SU-DHL-6 (cell line): ENCODE measurements at regions not wholly inside any gene's neighbourhood (a gene's known extent, or its start where the extent isn't known, plus 50 kb on each side); places are given as distances from the start of the nearest gene placed in this dataset.
"Not testable (repeated sequence)": the region's sequence is repeated elsewhere in the genome, so short reads cannot be mapped to it uniquely, and the experiment has no call there.

Source experiments
- H2AFZ ChIP-seq: fragments of 200-600 bp; sonication (generic); 2 replicates; pipeline ENCODE4 v1.6.1; 2014; ENCODE audit warnings: low read depth, mild to moderate bottlenecking, moderate library complexity, mixed read lengths, antibody characterized with exemption, low read length; ENCODE audit not compliant: severe bottlenecking
- H3F3A ChIP-seq: fragments of 200-600 bp; shearing (Covaris generic); 2 replicates; pipeline ENCODE4 v1.6.0; 2016; ENCODE audit warnings: antibody characterized with exemption, mild to moderate bottlenecking; ENCODE audit not compliant: insufficient read depth
- H3K27ac ChIP-seq: fragments of 200-600 bp; sonication (generic); 2 replicates; pipeline ENCODE4 v1.5.1; 2016; ENCODE audit warnings: low read depth, mild to moderate bottlenecking, low read length, moderate library complexity, mixed read lengths
- H3K27me3 ChIP-seq: fragments of 200-600 bp; sonication (generic), shearing (Covaris generic); 2 replicates; pipeline ENCODE4 v1.6.0; 2014; ENCODE audit warnings: mild to moderate bottlenecking, low read length
- H3K36me3 ChIP-seq: fragments of 200-600 bp; sonication (generic); 2 replicates; pipeline ENCODE4 v1.6.1; 2014; ENCODE audit warnings: mild to moderate bottlenecking, low read length, mixed read lengths
- H3K4me2 ChIP-seq: fragments of 300-600, 200-600 bp; shearing (Covaris generic), sonication (generic); 2 replicates; pipeline ENCODE4 v1.6.0; 2014; ENCODE audit warnings: low read length, low read depth, mild to moderate bottlenecking; ENCODE audit not compliant: poor library complexity, severe bottlenecking
- H3K4me3 ChIP-seq: fragments of 200-600 bp; sonication (generic); 2 replicates; pipeline ENCODE4 v1.5.1; 2014; ENCODE audit warnings: antibody characterized with exemption, low read length, mild to moderate bottlenecking, mixed read lengths; ENCODE audit not compliant: insufficient read depth, poor library complexity, severe bottlenecking
- H3K79me2 ChIP-seq: fragments of 200-600 bp; sonication (generic); 2 replicates; pipeline ENCODE4 v1.6.1; 2014; ENCODE audit warnings: mild to moderate bottlenecking, low read length, moderate library complexity; ENCODE audit not compliant: insufficient read depth
- H3K9ac ChIP-seq: fragments of 200-600 bp; sonication (generic); 2 replicates; pipeline ENCODE4 v1.7.0; 2014; ENCODE audit warnings: mild to moderate bottlenecking, low read length
- H3K9me2 ChIP-seq: fragments of 200-600 bp; sonication (generic); replicated peaks from 2 replicates; pipeline ENCODE4 v1.6.1; 2014; ENCODE audit warnings: low read length; ENCODE audit not compliant: insufficient read depth
- H3K9me3 ChIP-seq: fragments of 200-600 bp; sonication (generic); 2 replicates; pipeline ENCODE4 v1.6.1; 2014; ENCODE audit warnings: low read length, mixed read lengths; ENCODE audit not compliant: insufficient read depth
- H4K20me1 ChIP-seq: fragments of 200-600 bp; sonication (generic); 2 replicates; pipeline ENCODE4 v1.6.1; 2014; ENCODE audit warnings: low read depth, mild to moderate bottlenecking, antibody characterized with exemption, low read length, moderate library complexity, mixed read lengths
- EZH2phosphoT487 ChIP-seq: fragments of 200-600 bp; sonication (generic), shearing (Covaris generic); conservative IDR thresholded peaks from 2 replicates; pipeline ENCODE4 v1.6.1; 2018; ENCODE audit warnings: mild to moderate bottlenecking, antibody characterized with exemption, low read length, moderate library complexity, mixed read lengths
- TF ChIP-seq, protein P1 (sequence below): fragments of 200-600 bp; sonication (generic); IDR thresholded peaks from one replicate; pipeline ENCODE4 v1.5.1; 2017; ENCODE audit warnings: antibody characterized with exemption, mild to moderate bottlenecking, low read length, moderate library complexity; ENCODE audit not compliant: insufficient read depth, poor library complexity, severe bottlenecking

GRCh38 chr2:132253496-132254305 lies 91.9 kb upstream of the ANKRD30BL start:
- no peak for TF ChIP-seq EZH2phosphoT487
- TF ChIP-seq, protein P1, sequence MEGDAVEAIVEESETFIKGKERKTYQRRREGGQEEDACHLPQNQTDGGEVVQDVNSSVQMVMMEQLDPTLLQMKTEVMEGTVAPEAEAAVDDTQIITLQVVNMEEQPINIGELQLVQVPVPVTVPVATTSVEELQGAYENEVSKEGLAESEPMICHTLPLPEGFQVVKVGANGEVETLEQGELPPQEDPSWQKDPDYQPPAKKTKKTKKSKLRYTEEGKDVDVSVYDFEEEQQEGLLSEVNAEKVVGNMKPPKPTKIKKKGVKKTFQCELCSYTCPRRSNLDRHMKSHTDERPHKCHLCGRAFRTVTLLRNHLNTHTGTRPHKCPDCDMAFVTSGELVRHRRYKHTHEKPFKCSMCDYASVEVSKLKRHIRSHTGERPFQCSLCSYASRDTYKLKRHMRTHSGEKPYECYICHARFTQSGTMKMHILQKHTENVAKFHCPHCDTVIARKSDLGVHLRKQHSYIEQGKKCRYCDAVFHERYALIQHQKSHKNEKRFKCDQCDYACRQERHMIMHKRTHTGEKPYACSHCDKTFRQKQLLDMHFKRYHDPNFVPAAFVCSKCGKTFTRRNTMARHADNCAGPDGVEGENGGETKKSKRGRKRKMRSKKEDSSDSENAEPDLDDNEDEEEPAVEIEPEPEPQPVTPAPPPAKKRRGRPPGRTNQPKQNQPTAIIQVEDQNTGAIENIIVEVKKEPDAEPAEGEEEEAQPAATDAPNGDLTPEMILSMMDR: no peak

DNA sequence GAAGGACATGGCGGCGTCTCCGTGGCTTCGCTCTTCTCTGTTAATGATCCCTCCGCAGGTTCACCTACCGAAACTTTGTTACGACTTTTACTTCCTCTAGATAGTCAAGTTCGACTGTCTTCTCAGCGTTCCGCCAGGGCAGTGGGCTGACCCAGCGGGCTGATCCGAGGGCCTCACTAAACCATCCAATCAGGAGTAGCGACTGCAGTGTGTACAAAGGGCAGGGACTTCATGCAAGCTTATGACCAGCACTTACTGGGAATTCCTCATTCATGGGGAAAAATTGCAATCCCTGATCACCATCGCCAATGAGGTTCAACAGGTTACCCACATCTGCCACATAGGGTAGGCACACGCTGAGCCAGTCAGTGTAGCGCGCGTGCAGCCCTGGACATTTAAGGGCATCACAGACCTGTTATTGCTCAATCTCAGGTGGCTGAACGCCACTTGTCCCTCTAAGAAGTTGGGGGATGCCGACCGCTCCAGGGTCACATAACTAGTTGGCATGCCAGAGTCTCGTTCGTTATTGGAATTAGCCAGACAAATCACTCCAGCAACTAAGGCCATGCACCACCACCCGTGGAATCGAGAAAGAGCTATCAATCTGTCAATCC lies 92.7 kb upstream of the ANKRD30BL start:
- not testable (repeated sequence) for H3K79me2 ChIP-seq, H3F3A ChIP-seq, H3K4me3 ChIP-seq, H3K36me3 ChIP-seq, H3K27me3 ChIP-seq, H3K9ac ChIP-seq, H3K9me3 ChIP-seq, H3K4me2 ChIP-seq, H2AFZ ChIP-seq, H4K20me1 ChIP-seq, H3K9me2 ChIP-seq, H3K27ac ChIP-seq

More at GRCh38 chr2:132253496-132254305, 91.9 kb upstream of the ANKRD30BL start:
- no peaks in the 10 kb centered on the region for H3F3A ChIP-seq
- H3K27ac ChIP-seq: no peak overlapping the region
- H3K36me3 ChIP-seq: no peaks in the 10 kb centered on the region
- no peaks in the 10 kb centered on the region for H3K27me3 ChIP-seq
- H3K4me2 ChIP-seq: no peak overlapping the region
- H2AFZ ChIP-seq: no peak overlapping the region
- no peaks in the 10 kb centered on the region; the same call in 1 of the 2 replicates for H3K9me3 ChIP-seq
- no peaks in the 10 kb centered on the region for H3K9me2 ChIP-seq
- H4K20me1 ChIP-seq: no peaks in the 10 kb centered on the region
- no peak overlapping the region for H3K9ac ChIP-seq
- H3K79me2 ChIP-seq: no peaks in the 10 kb centered on the region
- no peak overlapping the region for H3K4me3 ChIP-seq

- Histone ChIP-seq H3K27ac (no peak overlapping the region), H3K9me3 (no peaks in the 10 kb centered on the region; the same call in 1 of the 2 replicates), H3K9me2 (no peaks in the 10 kb centered on the region), H3K36me3 (no peaks in the 10 kb centered on the region), H3F3A (no peaks in the 10 kb centered on the region), H3K4me3 (no peak overlapping the region), H3K79me2 (no peaks in the 10 kb centered on the region), H4K20me1 (no peaks in the 10 kb centered on the region), H3K9ac (no peak overlapping the region), H3K4me2 (no peak overlapping the region), H3K27me3 (no peaks in the 10 kb centered on the region), H2AFZ (no peak overlapping the region)
- TF ChIP-seq EZH2phosphoT487: no peak
- TF ChIP-seq, protein P1: no peak
Observed at GRCh38 chr2:132255714-132256113, 94.0 kb upstream of the ANKRD30BL start.

GRCh38 chr2:132256251-132256902 lies 94.6 kb upstream of the ANKRD30BL start:
- no peaks in the 10 kb centered on the region for H3K27me3 ChIP-seq
- no peak overlapping the region for H3K4me3 ChIP-seq
- no peak for TF ChIP-seq EZH2phosphoT487
- TF ChIP-seq, protein P1: no peak
- no peaks in the 10 kb centered on the region; the same call in 1 of the 2 replicates for H3K9me3 ChIP-seq
- H3K79me2 ChIP-seq: no peaks in the 10 kb centered on the region
- no peaks in the 10 kb centered on the region for H3K9me2 ChIP-seq
- H3K36me3 ChIP-seq: no peaks in the 10 kb centered on the region
- H2AFZ ChIP-seq: no peak overlapping the region
- H3F3A ChIP-seq: no peaks in the 10 kb centered on the region
- no peaks in the 10 kb centered on the region for H4K20me1 ChIP-seq
- no peak overlapping the region for H3K9ac ChIP-seq
- H3K27ac ChIP-seq: no peak overlapping the region
- no peak overlapping the region for H3K4me2 ChIP-seq

DNA sequence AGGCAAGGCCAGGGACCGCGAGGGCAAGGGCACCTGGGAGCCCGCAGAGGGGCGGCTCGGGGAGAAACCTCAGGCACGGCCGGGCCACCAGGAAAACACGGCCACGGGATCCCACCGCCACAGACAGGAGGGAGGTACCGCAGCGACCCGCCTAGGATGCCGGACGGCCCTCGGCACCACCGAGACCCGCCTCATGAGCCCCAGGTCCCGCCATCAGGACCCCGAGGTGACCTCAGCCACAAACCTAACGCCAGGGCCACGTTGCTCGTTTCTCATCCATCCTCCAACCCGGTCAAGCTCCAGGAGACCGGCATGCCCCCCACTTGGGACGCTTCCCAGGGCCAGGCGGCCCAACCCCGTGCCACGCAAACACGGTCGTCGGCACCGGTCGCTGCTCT lies 95.2 kb upstream of the ANKRD30BL start:
- not testable (repeated sequence) for H3K27me3 ChIP-seq, H2AFZ ChIP-seq, H3K27ac ChIP-seq, H3K4me2 ChIP-seq, H3K36me3 ChIP-seq, H3K9ac ChIP-seq, H3K4me3 ChIP-seq, H3F3A ChIP-seq, H4K20me1 ChIP-seq, H3K9me2 ChIP-seq, H3K9me3 ChIP-seq, H3K79me2 ChIP-seq
